ENCODE measurements at regions not wholly inside any gene's neighbourhood (a gene's known extent, or its start where the extent isn't known, plus 50 kb on each side); places are given as distances from the start of the nearest gene placed in this dataset.

DNA sequence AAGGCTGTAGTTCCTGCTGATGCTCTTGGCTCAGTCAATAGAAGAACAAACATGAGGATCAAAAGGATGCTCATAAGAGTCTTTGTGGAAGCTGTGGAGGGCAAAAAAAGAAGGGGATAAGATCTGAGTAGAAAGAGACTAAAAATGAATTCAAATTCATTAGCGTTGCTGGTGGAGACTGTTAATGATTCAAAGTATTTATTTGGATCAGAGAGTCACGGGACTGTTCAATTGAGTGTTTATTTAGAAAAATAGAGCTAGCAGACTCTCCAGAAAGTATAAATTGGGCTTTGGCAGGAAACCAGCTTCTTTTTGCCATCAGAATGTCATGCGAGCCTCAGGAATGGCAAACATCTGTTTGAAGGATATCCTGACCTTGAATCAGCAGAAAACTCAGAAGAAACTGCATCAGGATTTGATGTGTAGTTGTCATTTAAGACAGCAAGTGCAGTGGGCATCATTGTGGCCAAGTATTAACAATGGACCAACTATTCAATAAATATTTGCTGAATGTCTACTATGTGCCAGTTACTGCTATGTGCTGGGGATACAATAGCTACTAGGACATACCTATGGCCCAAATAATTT, 126.4 kb downstream of the TBC1D30 start:
- WGBS, 4 donors, result 25 to 36% (median 29%) methylated on average over 3 of the region's 3 CpGs
- no peak overlapping the region for H3K4me3 ChIP-seq
- H3K27ac ChIP-seq, result no peak overlapping the region
- no peaks in the 10 kb centered on the region for H3K9me3 ChIP-seq (replicated peaks in 1 of 3)
- TF ChIP-seq, protein P1, sequence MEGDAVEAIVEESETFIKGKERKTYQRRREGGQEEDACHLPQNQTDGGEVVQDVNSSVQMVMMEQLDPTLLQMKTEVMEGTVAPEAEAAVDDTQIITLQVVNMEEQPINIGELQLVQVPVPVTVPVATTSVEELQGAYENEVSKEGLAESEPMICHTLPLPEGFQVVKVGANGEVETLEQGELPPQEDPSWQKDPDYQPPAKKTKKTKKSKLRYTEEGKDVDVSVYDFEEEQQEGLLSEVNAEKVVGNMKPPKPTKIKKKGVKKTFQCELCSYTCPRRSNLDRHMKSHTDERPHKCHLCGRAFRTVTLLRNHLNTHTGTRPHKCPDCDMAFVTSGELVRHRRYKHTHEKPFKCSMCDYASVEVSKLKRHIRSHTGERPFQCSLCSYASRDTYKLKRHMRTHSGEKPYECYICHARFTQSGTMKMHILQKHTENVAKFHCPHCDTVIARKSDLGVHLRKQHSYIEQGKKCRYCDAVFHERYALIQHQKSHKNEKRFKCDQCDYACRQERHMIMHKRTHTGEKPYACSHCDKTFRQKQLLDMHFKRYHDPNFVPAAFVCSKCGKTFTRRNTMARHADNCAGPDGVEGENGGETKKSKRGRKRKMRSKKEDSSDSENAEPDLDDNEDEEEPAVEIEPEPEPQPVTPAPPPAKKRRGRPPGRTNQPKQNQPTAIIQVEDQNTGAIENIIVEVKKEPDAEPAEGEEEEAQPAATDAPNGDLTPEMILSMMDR (IDR thresholded peaks at IDR 0.05), result no peak
- TF ChIP-seq POLR2A (IDR thresholded peaks at IDR 0.05), result no peak
- H3K27me3 ChIP-seq, result no peaks in the 10 kb centered on the region
- DNase-seq, result no peak
- H3K36me3 ChIP-seq (replicated peaks in 1 of 2), result no peaks in the 10 kb centered on the region
- H3K4me1 ChIP-seq (replicated peaks in 1 of 2), result peaks cover 0 to 12% of the 10 kb centered on the region in 2 donors
- intact Hi-C loops (cut with DNase I), result no loop called here

- no peaks in the 10 kb centered on the region for H3K27me3 ChIP-seq
- peaks cover 0 to under 1% of the 10 kb centered on the region in 2 donors for H3K4me1 ChIP-seq (replicated peaks in 1 of 2)
- no peak overlapping the region for H3K27ac ChIP-seq
- no peak for DNase-seq
- no peaks in the 10 kb centered on the region for H3K9me3 ChIP-seq (replicated peaks in 1 of 3)
- TF ChIP-seq POLR2A (IDR thresholded peaks at IDR 0.05), result no peak
- TF ChIP-seq, protein P1 (IDR thresholded peaks at IDR 0.05), result no peak
- H3K4me3 ChIP-seq, result no peak overlapping the region
- WGBS, 4 donors, result 16 to 25% (median 19%) methylated on average over 1 of the region's 1 CpG
- intact Hi-C loops (cut with DNase I), result no loop called here
- H3K36me3 ChIP-seq (replicated peaks in 1 of 2), result no peaks in the 10 kb centered on the region
Observed at GRCh38 chr12:64951944-64952343, 127.5 kb downstream of the TBC1D30 start.

DNA sequence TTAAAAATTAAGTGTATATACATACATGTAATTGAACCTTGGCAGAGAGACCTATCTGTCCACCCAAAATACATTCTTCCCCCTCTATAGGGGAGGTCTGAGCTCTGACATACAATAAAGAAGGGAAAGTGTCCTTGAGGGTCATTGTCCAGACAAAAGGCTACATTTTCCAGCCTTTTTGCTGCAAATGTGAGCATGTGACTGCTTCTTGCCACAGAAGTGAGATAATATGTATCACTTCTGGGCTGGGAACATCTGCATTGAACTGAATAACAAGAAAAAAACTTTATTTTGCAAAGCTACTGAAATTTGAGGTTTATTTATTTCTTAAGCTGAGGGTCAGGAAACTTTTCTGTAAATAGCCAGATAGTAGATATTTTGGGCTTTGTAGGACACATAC, 131.3 kb downstream of the TBC1D30 start:
- no peaks in the 10 kb centered on the region for H3K9me3 ChIP-seq (replicated peaks in 1 of 3)
- TF ChIP-seq, protein P1 (IDR thresholded peaks at IDR 0.05), result no peak
- no peak for TF ChIP-seq POLR2A (IDR thresholded peaks at IDR 0.05)
- no peak for DNase-seq

DNA sequence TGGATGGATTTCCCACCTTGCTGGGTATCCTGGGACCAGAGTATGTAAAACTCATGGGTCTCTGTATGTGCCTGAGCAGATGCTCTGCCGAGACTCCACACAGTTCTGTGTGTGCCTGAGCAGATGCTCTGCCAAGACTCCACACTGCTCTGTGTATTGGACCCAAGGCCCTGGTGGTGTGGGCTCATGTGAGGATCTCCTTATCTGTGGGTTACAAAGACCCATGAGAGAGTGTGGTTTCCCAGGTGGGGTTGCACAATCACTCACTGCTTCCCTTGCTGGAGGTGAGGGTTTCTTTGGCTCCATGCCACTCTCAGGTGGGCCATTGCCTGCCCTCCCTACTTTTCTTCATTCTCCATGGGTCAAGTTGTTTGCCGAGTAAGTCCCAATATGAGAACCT, 141.5 kb downstream of the TBC1D30 start:
- no peak for DNase-seq
- Histone ChIP-seq H3K9me3 (replicated peaks in 1 of 3) (no peaks in the 10 kb centered on the region), H3K36me3 (replicated peaks in 1 of 2) (no peaks in the 10 kb centered on the region), H3K27me3 (no peaks in the 10 kb centered on the region), H3K27ac (no peak overlapping the region), H3K4me3 (no peak overlapping the region), H3K4me1 (replicated peaks in 1 of 2) (peaks cover 0 to 3% of the 10 kb centered on the region in 2 donors)
- intact Hi-C loops (cut with DNase I), result no loop called here
- TF ChIP-seq, protein P1 (IDR thresholded peaks at IDR 0.05), result no peak
- TF ChIP-seq POLR2A (IDR thresholded peaks at IDR 0.05), result no peak
- 56 to 81% (median 65%) methylated on average over 1 to 2 of the region's 2 CpGs for WGBS, 4 donors

More for the DNA sequence above, 131.3 kb downstream of the TBC1D30 start:
- no peaks in the 10 kb centered on the region for H3K36me3 ChIP-seq (replicated peaks in 1 of 2)
- intact Hi-C loops (cut with DNase I), result no loop called here
- H3K4me3 ChIP-seq, result no peak overlapping the region
- H3K4me1 ChIP-seq (replicated peaks in 1 of 2), result no peaks in the 10 kb centered on the region
- no peak overlapping the region for H3K27ac ChIP-seq
- H3K27me3 ChIP-seq, result no peaks in the 10 kb centered on the region

All from adrenal gland (tissue), 9 donors.